HUES6 (cell line): ENCODE measurements at regions not wholly inside any gene's neighbourhood (a gene's known extent, or its start where the extent isn't known, plus 50 kb on each side); places are given as distances from the start of the nearest gene placed in this dataset.

Experiments used
- H3K27ac ChIP-seq: 2 replicates; pipeline ENCODE4 v1.7.0; 2013; ENCODE audit warnings: low read depth, mild to moderate bottlenecking, low read length, inconsistent platforms
- H3K27me3 ChIP-seq: 2 replicates; pipeline ENCODE4 v1.6.1; 2013; ENCODE audit warnings: low read length; ENCODE audit not compliant: control insufficient read depth, insufficient read depth
- H3K36me3 ChIP-seq: 2 replicates; pipeline ENCODE4 v1.6.1; 2013; ENCODE audit warnings: low read length; ENCODE audit not compliant: control insufficient read depth, insufficient read depth
- H3K4me1 ChIP-seq: 2 replicates; pipeline ENCODE4 v1.6.1; 2013; ENCODE audit warnings: low read length; ENCODE audit not compliant: control insufficient read depth, insufficient read depth
- H3K4me3 ChIP-seq: 2 replicates; pipeline ENCODE4 v1.5.1; 2013; ENCODE audit warnings: low read depth, low read length
- H3K9ac ChIP-seq: one replicate; pipeline ENCODE4 v1.6.1; 2013; ENCODE audit warnings: mild to moderate bottlenecking, low read length
- H3K9me3 ChIP-seq: 2 replicates; pipeline ENCODE4 v1.6.1; 2013; ENCODE audit warnings: low read depth, low read length; ENCODE audit not compliant: control insufficient read depth, insufficient read depth

DNA sequence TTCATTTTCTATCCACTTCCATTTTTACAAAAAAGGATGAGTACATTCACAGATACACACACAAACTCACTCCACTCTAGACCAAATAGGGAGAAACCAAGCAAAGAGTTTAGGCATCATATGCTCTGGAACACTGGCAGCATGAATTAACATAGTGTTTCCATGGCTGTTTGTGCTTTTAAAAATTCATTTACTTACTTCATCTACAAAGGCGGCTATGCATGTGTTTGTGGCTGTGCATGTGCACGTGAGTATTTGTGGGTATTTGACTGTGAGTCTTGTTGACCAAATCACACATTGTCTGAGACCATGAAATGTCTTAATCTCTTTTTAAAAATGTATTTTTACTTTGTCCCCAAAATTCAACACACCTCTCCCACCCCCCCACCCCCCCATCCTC is 203.0 kb upstream of the SESN3 start:
- Histone ChIP-seq H3K4me3 (no peak overlapping the region), H3K4me1 (peaks cover 10% of the 10 kb centered on the region), H3K27me3 (no peaks in the 10 kb centered on the region)

DNA sequence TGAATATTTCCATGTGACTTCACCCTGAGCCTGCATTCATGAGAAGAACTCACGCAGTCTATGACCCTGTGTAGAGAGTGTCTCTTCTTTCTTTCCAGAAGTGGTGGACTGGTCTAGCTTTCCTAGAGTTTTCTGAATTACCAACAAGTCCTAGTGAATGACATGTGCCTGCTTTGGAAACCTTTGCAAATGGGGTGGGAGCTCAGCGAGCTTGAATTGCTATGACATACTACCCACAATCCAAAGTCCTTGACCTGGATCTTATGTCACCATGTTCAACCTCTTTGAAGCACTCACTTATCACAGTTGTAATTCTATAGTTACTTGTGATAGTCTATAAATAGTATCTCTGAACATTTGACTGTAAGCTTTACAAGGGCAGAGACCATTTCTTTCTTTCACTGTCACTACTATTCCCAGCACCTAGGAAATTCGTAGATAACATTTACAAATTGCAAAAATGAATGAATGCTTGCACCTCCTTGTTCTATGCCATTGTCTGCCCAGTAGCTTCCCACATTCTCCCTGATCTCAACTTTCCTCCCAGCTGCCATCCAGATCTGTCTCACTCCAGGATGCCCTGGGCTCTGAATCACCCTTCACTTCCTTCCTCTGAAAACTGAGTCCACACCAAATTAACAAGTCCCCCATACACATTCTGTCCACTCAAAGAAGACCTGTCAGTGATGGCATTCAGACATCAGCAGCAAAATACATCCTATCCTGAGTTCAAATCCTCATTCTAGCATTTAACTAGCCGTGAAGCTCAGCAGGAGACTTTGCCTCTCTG is 201.9 kb upstream of the SESN3 start:
- Histone ChIP-seq H3K9ac (no peak overlapping the region), H3K27ac (no peak overlapping the region), H3K4me1 (peaks cover 10% of the 10 kb centered on the region), H3K4me3 (no peak overlapping the region), H3K27me3 (no peaks in the 10 kb centered on the region), H3K9me3 (peaks cover 3% of the 10 kb centered on the region; the same call in 1 of the 2 replicates), H3K36me3 (no peaks in the 10 kb centered on the region)

More for the DNA sequence above, 203.0 kb upstream of the SESN3 start:
- H3K9me3 ChIP-seq: peaks cover 3% of the 10 kb centered on the region; the same call in 1 of the 2 replicates
- no peak overlapping the region for H3K9ac ChIP-seq
- H3K36me3 ChIP-seq: no peaks in the 10 kb centered on the region
- H3K27ac ChIP-seq: no peak overlapping the region

DNA sequence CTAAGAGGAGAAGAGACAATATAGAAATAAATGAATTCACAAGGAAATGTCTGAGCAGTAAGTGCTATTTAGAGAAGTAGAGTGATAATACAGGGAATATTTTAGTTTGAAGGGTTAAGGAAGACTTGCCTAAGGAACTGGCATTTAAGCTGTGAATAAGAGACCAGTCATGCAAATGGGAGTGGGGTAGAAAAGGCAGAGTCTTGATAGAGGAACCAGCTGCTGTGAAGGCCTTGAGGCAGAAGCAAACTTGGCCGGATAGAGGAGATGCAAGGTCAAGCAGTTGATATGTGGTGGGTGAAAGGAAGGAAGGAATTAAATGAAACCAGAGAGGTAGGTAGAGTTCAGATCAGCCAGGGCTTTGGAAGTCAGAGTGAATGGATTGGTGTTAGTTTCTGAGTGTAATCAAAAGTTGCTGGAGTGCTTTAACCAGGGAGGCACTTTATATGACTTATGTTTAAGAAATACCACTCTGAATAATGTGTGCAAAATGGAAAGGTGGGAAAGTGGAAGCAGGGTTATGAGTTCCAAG is 198.4 kb upstream of the SESN3 start:
- H3K9me3 ChIP-seq: peaks cover under 1% of the 10 kb centered on the region; the same call in 1 of the 2 replicates
- H3K4me3 ChIP-seq: no peak overlapping the region
- peaks cover 13% of the 10 kb centered on the region for H3K4me1 ChIP-seq
- H3K27ac ChIP-seq: no peak overlapping the region
- no peaks in the 10 kb centered on the region for H3K36me3 ChIP-seq
- H3K9ac ChIP-seq: no peak overlapping the region
- H3K27me3 ChIP-seq: no peaks in the 10 kb centered on the region

DNA sequence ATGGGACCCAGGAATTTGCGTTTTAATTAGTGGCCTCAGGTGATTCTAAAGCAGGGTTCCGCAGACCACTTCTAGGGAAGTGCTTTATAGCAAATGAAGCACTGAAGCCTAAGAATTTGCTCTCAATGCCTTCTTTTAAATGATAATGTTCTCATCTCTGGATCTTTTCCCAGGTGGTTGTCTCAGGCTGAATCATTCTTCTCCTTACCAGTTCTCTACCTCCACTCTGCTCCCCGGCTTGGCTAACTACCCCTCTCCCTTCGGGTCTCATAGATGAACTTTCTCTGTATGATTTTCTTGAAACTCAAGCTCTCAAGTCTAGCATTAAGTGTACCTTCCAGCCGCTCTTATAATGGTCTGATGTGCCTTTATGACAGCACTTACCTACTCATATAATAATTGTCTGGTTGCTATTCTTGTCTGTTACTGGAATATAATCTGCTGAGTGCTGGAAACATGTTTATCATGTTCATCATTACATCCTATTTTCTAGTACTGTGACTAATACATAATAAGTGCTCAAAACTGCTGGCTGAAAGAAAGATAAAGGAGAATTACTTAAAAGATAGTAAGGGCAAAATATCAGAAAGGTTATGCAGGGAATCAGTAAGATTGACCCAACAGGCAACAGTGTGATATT is 195.9 kb upstream of the SESN3 start:
- no peaks in the 10 kb centered on the region for H3K9me3 ChIP-seq
- no peak overlapping the region for H3K27ac ChIP-seq
- H3K9ac ChIP-seq: no peak overlapping the region
- H3K4me3 ChIP-seq: no peak overlapping the region
- peaks cover 13% of the 10 kb centered on the region for H3K4me1 ChIP-seq
- H3K27me3 ChIP-seq: no peaks in the 10 kb centered on the region
- H3K36me3 ChIP-seq: no peaks in the 10 kb centered on the region

DNA sequence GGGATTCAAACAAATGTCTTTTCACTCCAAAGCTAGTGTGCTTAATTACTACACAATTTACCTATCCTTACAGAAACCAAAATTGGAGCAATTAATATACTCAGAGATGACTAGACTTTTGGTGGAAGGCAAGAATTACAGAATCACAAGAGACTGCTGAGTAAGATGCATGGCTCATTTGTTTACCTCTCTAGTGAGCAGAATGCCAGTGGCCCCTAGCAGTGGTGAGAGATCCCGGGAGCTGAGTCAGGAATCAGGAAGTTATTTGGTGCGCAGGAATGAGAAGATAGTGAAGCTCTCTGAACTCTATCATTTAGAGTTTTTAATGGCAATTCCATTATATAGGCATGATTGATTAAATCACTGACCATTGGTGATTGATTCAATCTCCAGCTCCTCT is 188.9 kb upstream of the SESN3 start:
- peaks cover 8% of the 10 kb centered on the region for H3K4me1 ChIP-seq
- H3K4me3 ChIP-seq: no peak overlapping the region
- no peaks in the 10 kb centered on the region for H3K9me3 ChIP-seq
- H3K36me3 ChIP-seq: no peaks in the 10 kb centered on the region
- no peak overlapping the region for H3K9ac ChIP-seq
- no peaks in the 10 kb centered on the region for H3K27me3 ChIP-seq
- H3K27ac ChIP-seq: no peak overlapping the region

DNA sequence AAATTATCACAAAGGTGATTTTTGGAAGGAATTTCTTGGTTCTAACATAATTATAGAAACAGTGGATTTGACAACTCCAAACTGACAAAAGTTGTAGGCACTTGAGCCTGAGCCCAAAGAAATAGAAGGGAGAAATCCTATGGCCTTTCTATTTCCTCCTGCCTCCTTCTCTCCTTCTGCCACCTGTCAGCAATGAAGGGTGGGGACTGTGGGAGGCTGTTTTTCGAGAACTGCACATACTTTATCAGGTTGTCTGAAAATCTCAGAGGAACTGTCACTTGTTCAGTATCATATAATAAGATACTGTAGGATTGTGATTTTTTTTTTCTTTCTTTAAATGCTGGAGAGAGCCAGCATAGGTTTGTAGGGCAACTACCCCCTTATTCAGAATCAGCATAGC is 187.9 kb upstream of the SESN3 start:
- H3K4me3 ChIP-seq: no peak overlapping the region
- peaks cover 8% of the 10 kb centered on the region for H3K4me1 ChIP-seq
- no peak overlapping the region for H3K27ac ChIP-seq
- no peaks in the 10 kb centered on the region for H3K27me3 ChIP-seq
- H3K9me3 ChIP-seq: no peaks in the 10 kb centered on the region
- H3K36me3 ChIP-seq: no peaks in the 10 kb centered on the region
- no peak overlapping the region for H3K9ac ChIP-seq

DNA sequence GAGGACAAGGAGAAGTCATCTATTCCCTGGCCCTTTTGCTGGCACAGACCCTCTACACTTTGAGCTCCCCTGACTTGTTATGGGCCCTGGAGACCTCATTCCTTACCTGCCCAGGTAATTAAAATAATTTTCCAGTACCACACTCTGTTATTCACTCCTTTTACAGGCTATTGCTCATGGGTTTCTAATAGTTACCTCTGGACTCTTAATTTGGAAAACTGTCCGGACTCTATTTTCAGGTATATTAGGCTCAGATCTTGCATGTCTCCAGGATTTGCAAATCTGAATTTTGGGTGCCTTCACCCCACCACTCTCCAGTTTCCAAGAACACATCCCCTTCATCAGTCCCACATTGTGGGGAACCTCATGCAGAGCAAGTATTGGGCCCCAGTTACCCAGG is 186.8 kb upstream of the SESN3 start:
- Histone ChIP-seq H3K4me3 (no peak overlapping the region), H3K36me3 (no peaks in the 10 kb centered on the region), H3K9ac (no peak overlapping the region), H3K27ac (no peak overlapping the region), H3K9me3 (no peaks in the 10 kb centered on the region), H3K27me3 (no peaks in the 10 kb centered on the region), H3K4me1 (peaks cover 8% of the 10 kb centered on the region)

DNA sequence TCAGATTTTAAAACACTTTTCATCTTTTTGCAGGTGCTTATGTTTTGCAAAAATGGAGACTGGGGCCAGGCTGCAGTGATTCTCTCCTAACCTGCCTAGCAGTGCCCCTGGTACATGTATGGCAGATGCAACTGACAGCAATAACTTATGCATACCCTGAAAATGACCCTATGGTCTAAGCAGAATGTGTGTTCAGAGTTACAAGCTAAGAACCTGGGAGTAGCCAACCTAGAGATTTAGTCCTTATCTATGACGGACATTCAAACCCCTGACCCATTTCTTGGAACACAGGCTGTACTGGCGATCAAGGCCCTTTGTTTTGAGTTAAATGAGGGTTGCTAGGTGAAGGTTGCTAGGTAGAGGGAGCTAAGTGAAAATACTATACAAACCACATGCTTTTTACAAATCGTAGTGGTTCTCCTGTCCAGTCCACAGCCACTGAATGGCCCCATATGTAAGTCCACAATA is 184.9 kb upstream of the SESN3 start:
- Histone ChIP-seq H3K9ac (no peak overlapping the region), H3K27me3 (no peaks in the 10 kb centered on the region), H3K9me3 (no peaks in the 10 kb centered on the region), H3K4me1 (peaks cover 8% of the 10 kb centered on the region), H3K4me3 (no peak overlapping the region), H3K36me3 (no peaks in the 10 kb centered on the region), H3K27ac (no peak overlapping the region)

DNA sequence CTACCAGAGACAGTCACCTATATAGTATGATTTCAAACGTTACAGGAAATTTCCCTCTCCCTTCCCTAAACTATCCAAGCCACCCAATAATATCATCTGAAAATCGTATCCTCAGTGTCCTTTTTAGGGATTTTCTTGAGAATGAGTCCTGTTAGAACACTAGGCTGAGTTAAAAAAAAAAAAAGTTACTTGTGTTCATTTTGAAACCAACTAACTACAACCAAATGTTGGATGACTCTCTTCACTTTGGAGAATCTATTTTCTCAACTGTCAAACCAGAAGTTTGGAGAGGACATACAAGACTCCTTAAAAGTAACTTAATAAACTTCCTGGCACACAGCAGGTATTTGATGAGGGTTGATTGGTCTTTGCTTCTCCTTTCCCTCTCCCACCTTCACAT is 183.2 kb upstream of the SESN3 start:
- Histone ChIP-seq H3K4me1 (no peaks in the 10 kb centered on the region), H3K27me3 (no peaks in the 10 kb centered on the region), H3K27ac (no peak overlapping the region), H3K9me3 (no peaks in the 10 kb centered on the region), H3K4me3 (no peak overlapping the region), H3K9ac (no peak overlapping the region), H3K36me3 (no peaks in the 10 kb centered on the region)

DNA sequence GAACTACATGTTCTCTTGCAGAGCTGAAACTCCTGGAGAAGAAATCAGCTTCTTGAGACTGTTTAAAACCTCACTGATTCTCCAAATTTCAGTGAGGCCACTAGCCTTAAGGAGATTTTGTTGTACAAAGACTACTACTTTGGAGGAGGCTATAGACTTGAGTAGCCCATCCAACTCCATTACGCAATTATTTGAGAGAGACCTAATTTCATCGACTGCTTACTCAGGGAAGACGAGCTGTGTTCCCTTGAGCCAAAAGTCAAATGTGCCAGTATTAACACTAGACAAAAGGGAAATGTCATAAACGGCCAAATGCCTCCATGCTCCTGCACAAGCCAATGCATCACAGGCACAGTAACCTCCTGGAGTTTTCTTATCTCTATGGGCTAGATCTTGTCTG is 182.8 kb upstream of the SESN3 start:
- Histone ChIP-seq H3K36me3 (no peaks in the 10 kb centered on the region), H3K9me3 (no peaks in the 10 kb centered on the region), H3K4me3 (no peak overlapping the region), H3K9ac (no peak overlapping the region), H3K27me3 (no peaks in the 10 kb centered on the region), H3K27ac (no peak overlapping the region), H3K4me1 (no peaks in the 10 kb centered on the region)

DNA sequence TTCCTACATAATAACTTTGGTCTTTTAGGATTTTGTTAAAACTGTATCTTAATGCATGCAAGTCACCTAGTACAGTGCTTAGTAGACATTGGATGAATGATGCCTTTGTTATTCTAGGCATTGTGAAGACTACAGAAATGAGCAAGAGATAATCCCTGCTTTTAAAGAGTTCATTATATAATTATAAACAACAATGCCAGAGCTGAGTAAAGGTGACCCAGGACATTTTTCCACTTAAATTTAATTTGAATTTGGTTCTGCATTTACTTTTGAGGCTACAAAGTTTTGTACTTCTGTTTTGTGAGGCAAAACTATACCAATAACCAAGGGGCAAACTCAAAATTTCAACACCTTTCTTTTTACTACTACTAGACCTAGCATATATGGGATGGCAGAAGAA is 182.0 kb upstream of the SESN3 start:
- no peaks in the 10 kb centered on the region for H3K4me1 ChIP-seq
- no peaks in the 10 kb centered on the region for H3K36me3 ChIP-seq
- no peak overlapping the region for H3K27ac ChIP-seq
- no peak overlapping the region for H3K4me3 ChIP-seq
- no peaks in the 10 kb centered on the region for H3K9me3 ChIP-seq
- H3K9ac ChIP-seq: no peak overlapping the region
- no peaks in the 10 kb centered on the region for H3K27me3 ChIP-seq
